Hindlimb muscle (tissue), 1 donor: ENCODE measurements at regions not wholly inside any gene's neighbourhood (a gene's known extent, or its start where the extent isn't known, plus 50 kb on each side); places are given as distances from the start of the nearest gene placed in this dataset.
A peak's percentile ranks its signal among the peaks of the same experiment; 100 is the strongest.
"Not testable (repeated sequence)": the region's sequence is repeated elsewhere in the genome, so short reads cannot be mapped to it uniquely, and the experiment has no call there.

Source experiments
- DNase-seq: peaks from one replicate; pipeline ENCODE4 v3.0.0-alpha.2; 2013

DNA sequence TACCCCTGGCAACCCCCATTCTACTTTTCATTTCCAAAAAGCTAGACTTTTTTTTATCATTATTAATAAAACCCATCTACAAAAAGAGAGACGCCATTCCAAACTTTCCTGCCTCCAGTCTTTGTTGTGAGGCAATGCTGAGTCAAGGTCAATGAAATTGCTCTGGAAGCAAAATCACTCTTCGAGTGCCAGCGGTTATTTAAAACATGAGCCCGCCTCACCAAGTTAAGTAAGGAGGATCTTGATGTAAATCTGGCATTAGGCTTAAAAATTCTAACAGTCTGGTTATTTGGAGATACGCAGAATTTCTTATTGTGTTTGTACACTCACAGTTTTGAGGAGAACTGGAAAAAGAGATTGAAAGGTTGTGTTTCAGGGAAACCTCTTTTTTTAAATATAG is 1196.3 kb downstream of the TYW1 start:
- DNase-seq, result no peak

DNA sequence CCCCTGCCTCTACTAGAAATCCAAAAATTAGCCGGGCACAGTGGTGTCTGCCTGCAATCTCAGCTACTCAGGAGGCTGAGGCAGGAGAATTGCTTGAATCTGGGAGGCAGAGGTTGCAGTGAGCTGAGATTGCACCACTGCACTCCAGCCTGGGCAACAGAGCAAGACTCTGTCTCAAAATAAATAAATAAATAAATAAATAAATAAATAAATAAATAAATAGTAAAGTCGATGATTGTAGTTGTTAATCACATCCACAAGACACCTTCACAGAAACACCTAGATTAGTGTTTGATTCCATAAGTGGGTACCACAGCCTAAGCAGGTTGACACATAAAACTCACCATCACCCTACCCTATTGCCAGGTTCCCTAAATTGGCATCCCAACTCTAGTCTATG is 1199.0 kb downstream of the TYW1 start:
- DNase-seq, result not testable (repeated sequence)

DNA sequence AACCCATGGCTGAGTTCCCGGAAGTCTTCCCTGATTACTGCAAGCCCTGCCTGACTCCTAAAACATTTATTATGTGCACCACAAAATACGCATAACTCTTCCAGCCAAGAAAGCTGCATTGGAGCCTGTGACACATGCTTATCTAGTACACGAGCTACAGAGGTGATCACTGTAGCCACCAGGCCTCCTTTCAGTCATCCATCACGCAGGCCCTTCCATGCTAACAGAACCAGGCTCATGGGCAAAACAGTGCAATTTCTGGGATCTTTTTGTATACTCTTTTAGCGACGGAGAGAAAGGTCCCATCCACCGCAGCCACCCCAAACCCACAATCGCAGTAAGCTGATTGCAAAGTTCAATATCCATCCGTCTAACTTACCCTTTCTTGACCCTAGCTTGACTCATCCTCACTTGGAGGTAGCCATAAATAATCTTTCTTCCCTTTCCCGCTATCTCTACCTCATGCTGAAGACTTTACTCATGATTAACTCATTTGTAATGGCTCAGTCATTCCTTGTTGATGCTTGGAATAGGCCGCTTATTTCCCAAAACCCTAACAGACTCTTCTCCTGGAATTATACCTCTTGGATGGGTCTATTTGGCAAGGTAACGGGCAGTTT is 1203.5 kb downstream of the TYW1 start:
- no peak for DNase-seq

DNA sequence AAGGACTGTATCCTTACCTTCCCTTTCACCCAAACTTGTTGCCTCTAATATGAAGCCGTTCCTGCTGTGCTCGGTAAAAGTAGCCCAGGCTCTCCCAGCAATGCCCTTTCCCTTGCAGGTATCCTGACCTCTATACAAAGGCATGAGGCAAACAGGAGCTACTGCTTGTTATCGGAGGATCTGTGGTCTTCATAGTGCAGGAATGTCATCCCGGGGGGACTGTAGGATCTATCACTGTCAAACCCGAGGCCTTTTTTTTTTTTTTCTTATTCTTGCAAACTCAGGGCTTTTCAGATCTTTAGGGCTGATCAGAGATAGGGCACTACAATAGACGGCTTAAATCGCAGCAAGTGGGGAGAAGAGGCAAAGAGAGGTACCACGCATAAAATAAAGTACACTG is 1206.6 kb downstream of the TYW1 start:
- no peak for DNase-seq

DNA sequence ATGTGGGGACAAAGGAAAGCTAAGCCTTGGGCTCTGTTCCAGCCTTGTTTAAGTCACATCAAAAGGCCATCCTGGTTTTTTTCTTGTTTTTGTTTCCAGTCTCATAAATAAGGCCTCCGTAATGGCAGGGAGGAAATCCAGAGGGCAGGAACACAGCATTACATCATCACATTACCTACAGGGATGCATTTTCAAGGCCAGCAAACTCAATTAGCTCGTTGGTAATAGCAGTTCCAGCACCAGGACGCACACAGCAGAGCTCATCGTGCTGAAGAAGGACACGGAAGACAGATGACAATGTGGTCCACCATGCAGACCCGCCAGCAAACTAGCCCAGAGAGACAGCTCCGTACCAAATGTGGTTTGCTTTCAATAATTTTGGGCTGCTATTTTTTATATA is 1209.2 kb downstream of the TYW1 start:
- DNase-seq, result no peak

DNA sequence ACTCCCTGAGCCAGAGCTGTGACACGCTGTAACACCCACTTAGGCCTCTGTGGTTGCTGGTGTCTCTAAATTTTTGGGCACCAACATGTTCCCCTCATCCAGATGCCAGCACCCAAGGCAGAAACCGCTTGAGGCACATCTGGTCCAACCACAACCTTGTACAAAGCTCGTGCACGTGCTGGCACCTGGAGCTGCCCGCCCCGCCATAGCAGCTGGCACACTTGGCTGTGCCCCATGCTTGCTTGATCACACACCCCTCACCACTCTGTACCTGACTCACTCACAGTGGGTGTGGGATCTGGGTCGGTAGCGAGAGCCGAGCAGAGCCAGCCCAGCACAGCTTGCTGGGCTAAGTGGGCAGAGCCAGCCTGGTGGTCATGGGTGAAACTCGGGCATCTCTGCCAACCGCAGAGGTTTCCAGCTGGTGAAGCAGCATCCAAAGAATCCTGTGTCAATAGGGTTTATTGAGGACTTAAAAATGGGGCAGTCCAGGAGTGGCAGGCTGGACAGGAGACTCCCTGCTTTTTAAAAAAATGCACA is 1210.4 kb downstream of the TYW1 start:
- no peak for DNase-seq

DNA sequence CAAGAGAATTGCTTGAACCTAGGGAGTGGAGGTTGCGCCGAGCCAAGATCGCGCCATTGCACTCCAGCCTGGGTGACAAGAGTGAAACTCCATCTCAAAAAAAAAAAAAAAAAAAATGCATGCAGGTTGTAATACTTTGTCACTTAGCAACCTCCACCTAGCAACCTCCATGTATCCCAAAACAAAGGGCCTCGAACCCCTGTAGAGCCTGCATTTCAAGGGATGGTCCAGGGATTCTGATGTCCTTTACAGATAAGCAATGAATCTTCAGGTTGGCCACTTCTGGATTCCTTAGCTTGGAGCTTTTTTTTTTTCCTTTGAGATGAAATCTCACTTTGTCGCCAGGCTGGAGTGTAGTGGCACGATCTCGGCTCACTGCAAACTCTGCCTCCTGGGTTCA is 1211.0 kb downstream of the TYW1 start:
- no peak for DNase-seq

DNA sequence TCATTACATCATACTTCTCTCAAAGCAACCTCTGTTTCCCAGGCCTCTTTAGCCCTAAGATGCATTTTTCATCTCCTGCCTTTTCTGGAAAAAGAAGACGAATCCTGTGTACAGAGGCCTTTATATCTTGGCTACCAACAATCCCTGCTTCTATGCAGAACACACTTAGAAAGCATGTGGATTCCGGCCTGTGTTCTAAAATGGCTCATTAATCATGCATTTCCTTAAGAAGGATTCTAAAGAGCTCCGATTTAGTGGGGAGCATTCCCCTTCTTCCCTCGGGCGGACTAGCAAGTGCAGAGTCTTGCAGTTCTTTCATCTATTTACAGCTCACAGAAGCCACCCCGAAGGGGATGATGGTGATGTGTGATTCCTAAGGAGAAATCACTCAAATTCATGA is 1212.9 kb downstream of the TYW1 start:
- DNase-seq, result no peak

DNA sequence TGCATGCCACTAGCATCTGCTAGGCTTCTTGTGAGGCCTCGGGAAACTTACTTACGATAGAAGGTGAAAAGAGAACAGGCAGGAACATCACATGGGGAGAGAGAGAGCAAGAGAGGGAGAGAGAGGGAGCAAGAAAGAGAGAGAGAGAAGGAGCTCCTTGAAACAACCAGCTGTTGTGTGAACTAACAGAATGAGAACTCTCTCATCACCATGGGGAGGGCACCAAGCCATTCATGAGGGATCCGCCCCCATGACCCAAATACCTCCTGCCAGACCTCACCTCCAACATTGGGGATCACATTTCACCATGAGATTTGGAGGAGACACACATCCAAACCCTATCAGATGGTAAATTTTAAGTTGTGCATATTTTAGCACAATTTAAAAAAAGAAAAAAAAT is 1217.2 kb downstream of the TYW1 start:
- DNase-seq, result no peak

DNA sequence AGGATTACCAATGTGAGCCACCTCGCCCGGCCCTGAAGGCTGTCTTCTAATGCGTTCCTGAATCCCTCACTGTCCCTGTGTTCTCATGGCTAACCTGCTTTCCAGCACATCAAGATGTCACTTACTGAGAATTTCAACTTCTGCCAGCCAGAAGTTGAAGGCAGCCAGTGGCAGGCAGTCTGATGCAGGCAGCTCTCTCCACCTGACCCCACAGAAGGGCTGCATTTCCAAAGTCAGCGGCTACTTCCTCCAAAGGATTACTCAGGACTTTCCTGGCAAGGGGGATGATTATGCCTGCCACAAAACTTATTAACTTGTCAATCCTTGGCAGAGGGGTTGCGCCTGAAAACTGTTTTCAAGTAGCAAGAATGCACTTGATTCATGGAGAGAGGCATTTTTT is 1219.4 kb downstream of the TYW1 start:
- peak; percentile 76 for DNase-seq

DNA sequence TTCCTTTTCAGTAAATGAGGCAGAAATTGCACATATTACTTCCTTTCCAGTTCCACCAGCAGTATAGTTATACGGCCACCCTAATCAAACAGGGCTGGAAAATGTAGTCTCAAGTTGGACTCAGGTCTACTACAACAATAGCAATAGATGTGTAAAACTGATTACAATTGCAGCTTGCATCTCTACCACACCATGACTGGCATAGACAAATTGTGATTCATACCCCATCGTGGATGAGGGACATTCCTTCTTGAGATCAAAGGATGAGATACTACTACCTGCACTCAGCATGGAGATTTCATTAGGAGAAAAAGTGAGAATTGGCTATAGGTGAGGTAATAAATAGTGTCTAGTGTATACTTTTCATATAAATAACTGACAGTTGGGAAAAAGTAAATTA is 1220.8 kb downstream of the TYW1 start:
- DNase-seq, result no peak

DNA sequence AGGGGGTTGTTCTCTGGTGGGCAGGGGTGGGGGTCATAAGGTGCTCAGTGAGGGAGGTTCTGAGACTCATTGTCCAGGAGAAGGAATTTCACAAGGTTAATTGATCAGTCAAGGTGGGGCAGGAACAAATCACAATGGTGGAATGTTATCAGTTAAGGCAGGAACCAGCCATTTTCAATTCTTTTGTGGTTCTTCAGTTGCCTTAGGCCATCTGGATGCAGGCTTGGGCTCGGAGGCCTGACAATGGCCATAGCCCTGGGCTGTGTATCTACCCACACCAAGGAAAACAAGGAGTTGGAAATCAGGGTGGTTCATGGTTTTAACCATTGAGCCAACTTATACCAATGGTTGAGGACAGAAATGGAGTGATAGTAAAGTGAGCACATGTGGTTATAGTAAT is 1221.8 kb downstream of the TYW1 start:
- no peak for DNase-seq

DNA sequence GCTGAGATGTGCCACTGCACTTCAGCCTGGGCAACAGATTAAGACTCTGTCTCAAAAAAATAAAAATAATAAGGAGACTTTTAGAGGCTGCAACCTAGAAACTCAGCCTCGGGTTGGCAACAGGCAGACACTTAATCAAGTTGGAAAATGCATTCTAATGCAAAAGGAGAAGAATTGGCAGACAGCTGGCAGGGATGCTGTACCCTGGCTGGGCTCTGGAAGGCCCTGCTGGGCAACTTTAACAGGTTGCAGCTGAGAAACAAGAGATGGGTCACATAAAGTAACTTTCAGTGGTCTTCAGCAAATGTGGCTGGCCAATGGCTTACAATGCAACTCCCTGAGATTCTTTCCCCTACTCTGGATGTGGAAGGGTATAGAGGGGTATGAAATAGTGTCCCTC is 1225.7 kb downstream of the TYW1 start:
- no peak for DNase-seq

DNA sequence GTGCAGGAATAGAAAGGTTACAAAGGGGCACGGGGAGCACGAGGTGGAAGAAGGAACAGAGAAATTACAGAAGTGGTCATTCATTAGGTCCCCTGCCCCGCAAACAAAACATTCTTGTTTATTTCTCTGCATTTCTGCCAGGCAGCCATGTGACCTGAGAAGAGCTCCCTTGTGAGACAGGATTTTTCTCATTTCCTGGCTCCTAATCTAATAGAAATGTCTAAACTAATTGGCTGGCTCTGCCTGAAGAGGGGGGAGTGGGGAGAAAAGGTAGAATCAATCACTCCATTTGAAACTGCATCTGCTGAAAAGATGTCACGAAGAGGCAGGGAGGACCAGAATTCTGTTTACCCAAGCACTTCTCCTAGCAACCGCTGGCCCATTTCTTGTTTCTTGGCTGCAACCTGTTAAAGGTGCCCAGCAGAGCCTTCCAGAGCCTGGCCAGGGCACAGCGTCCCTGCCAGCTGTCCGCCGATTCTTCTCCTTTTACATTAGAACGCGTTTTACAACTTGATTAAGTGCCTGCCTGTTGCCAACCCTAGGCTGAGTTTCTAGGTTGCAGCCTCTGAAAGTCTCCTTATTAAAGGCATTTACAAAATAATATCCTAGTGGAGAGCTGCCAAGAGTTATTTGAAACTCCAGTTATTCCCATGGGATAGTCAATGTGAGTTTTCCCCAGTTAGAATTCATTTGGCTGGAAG is 1227.6 kb downstream of the TYW1 start:
- DNase-seq, result peak; percentile 28

DNA sequence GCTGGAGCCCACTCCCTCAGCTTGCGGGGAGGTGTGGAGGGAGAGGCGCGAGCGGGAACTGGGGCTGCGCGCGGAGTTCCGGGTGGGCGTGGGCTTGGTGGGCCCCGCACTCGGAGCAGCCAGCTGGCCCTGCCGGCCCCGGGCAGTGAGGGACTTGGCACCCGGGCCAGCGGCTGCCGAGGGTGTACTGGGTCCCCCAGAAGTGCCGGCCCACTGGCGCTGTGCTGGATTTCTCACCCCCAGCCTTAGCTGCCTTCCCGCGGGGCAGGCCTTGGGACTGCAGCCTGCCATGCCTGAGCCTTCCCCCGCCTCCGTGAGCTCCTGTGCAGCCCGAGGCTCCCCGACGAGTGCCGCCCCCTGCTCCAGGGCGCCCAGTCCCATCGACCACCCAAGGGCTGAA is 1234.4 kb downstream of the TYW1 start:
- DNase-seq, result not testable (repeated sequence)

DNA sequence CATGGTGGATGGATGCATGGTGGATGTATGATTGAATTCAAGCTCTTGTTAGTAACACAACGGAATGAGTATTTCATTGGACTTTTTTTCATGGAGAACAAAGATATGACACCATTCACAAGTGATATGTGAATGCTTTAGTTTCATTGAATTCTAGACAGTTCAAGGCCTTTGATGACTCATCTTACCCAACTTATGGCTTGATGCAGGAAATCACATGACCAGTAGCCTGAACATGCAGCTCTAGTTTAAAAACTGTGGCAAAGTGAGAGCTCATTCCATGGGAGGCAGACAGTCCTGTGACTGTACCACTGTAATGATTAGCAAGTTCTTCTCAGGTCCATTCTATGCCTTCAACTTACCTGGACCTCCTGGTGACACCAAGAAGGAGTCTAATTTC is 1239.3 kb downstream of the TYW1 start:
- DNase-seq, result no peak

DNA sequence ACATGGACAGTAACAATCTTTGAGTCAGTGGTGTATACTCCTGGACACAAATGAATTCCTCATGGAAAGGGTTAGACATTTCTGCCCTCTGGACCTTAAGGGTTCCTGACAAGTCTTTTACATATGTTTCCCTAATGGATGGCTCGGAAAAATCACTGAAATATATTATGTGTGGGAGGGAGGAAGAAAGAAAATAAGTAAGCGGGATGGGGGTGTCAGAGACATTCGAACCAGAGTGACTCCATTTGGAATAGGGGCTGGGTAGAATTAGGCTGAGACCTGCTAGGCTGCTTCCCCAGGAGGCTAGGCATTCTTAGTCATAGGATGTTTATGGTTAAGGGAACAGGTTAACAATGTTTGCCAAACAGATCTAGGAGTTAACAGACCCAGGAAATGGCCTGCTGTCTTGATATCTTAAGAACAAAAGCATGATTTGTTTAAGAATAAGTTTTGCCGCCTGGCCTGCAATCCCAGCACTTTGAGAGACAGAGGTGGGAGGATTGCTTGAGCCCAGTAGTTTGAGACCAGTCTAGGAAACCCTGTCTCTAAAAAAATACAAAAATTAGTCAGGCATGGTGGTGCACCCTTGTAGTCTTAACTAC is 1241.7 kb downstream of the TYW1 start:
- DNase-seq, result no peak

DNA sequence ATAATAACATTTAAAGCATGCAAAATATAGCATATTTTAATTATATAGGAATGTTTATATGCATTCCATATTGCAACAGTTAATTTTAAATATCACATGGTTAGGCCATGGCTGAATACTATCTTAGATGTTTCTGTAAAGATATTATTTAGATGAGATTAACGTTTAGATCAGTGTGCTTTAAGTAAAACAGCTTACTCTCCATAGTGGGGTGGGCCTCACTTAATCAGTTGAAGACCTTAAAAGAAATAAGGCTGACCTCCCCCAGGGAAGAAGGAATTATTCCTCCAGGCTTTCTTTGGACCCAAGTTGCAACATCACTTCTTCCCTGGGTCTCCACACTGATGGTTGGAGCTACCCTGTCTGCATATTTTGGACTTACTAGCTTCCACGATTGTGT is 1246.5 kb downstream of the TYW1 start:
- no peak for DNase-seq

DNA sequence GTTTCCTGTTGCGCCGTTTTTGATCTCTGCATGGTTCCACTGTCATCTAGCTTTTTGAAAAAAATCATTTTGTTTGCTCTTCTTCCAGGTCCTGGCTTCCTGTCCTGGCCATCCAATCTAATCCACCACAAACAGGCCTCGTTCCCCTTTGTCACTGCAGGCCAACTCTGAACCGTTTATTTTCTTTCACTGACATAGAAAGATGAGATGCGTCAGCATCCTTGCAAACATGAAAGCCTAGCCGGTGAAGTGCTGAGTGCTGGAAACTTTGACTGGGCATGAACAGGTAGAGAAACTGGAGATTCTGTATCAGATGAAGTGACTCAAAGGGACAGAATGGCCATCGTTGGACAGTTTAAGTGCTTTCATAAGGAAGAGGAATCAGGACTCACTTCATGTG is 1247.8 kb downstream of the TYW1 start:
- no peak for DNase-seq

DNA sequence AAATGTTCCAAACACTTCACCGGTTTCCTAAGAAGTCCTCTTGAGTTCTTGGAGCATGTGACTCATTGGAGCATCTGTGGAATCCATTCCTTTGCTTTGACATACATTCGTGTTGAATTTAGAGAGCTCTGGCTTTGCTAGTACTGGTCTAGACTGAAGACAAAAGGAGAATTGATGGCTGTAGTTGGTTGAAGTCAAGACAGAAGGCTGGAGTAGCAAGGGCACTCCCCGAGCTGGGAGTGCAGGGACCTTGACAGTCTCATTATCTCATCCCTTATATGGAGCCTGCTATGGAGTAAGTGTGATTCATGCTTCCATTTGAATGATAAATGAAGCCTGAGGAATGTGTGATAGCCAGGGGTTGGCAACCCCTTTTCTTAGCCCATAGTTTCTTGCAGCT is 1249.1 kb downstream of the TYW1 start:
- no peak for DNase-seq

DNA sequence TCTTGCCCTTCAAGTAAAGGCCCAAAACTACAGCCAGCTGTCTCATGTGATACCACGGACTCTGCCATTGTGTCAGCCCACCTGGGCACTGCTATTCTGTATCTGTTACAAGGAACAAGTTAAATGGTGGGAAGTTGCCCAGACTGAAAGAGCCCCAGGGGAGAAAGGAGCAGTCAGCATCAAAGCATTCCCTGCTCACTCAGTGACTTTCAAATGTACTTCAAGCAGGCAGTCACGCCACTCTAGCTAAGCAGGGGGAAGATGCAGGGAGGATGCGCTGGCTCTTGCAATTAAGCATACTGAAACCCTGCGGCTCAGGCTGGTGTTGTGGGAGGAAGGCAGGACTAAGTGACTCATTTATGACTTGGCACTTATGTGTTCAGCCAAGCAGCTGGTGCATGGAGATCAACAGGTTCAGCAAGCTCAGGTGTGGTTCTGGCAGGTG is 1249.6 kb downstream of the TYW1 start:
- no peak for DNase-seq

DNA sequence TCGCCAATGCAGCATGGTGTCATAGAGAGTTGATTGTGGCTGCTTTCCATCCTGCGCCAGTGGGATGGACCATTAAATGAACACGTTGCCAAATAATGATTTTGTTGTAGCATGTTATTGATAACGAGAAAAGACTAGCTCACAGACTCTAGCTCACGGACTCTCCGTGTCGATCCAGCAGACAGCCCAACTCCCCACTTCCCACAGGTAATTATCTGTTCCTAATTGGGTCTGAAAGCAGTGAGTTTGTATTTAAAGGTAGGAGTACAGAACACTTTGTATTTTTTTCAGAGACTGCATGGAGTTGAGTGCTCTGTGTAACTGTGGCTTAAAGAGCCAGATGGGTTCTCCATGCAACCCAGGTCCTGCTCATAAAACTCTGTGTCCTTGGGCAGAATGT is 1250.5 kb downstream of the TYW1 start:
- no peak for DNase-seq

DNA sequence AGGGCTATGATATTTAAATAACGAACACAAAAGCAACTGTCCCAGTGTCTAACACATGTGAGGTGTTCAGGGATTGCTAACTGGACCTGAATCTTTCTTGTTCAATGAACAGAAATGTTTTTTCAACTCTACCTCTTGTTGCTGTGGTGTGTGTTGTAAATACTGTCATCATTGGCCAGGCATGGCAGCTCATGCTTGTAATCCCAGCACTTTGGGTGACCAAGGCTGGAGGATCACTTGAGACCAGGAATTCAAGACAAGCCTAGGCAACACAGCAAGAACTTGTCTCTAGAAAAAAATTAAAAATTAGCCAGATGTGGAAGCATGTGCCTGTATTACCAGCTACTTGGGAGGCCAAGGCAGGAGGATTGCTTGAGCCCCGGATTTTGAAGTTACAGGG is 1250.9 kb downstream of the TYW1 start:
- no peak for DNase-seq

DNA sequence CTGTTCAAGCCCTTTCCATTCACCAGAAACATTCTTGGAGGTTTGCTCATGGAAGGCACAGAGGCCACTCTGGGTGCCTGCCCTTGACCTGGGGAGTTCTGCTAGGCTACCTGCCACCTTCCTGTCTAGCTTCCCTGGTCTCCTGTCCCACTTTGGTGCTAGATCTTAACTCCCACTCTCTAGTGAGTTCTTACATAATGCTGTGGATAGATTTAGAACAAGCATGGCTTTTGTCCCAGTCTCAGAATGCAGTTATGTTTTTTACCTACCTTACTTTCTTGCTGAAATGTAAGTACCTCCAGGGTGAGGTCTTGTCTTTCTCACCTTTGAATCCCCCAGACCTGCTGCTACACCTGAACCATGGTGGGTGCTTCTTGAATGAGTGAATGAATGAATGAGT is 1252.3 kb downstream of the TYW1 start:
- no peak for DNase-seq
